Islet of Langerhans (tissue), 1 donor: ENCODE measurements at regions not wholly inside any gene's neighbourhood (a gene's known extent, or its start where the extent isn't known, plus 50 kb on each side); places are given as distances from the start of the nearest gene placed in this dataset.
"Not testable (repeated sequence)": the region's sequence is repeated elsewhere in the genome, so short reads cannot be mapped to it uniquely, and the experiment has no call there.

ENCODE experiments used
- FAIRE-seq: peaks from one replicate; lab custom pipeline; 2011; peaks lifted over from hg19 to GRCh38; lab: Jason Lieb, UNC

DNA sequence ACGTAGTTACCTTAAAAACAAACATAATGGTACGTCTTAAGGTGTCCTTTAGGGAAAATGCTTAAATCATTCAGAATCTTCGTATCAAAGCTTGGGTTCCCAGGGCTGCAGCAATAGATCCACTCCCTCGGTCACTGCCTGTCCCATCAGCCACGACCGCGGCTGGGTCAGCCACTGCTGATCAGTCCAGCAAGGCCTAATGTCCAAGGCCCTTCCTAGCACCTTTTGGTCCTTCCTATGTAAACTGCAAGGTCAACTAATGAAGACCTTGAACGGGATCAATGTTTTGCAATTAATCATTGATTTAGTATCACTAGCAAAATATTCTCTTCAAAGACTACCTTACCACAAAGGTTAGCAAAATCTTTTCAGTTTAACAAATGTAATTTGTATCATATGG, 122.2 kb upstream of the IGF1R start:
- FAIRE-seq = no peak

GRCh38 chr15:98528046-98528725, 120.2 kb upstream of the IGF1R start:
- FAIRE-seq = no peak

DNA sequence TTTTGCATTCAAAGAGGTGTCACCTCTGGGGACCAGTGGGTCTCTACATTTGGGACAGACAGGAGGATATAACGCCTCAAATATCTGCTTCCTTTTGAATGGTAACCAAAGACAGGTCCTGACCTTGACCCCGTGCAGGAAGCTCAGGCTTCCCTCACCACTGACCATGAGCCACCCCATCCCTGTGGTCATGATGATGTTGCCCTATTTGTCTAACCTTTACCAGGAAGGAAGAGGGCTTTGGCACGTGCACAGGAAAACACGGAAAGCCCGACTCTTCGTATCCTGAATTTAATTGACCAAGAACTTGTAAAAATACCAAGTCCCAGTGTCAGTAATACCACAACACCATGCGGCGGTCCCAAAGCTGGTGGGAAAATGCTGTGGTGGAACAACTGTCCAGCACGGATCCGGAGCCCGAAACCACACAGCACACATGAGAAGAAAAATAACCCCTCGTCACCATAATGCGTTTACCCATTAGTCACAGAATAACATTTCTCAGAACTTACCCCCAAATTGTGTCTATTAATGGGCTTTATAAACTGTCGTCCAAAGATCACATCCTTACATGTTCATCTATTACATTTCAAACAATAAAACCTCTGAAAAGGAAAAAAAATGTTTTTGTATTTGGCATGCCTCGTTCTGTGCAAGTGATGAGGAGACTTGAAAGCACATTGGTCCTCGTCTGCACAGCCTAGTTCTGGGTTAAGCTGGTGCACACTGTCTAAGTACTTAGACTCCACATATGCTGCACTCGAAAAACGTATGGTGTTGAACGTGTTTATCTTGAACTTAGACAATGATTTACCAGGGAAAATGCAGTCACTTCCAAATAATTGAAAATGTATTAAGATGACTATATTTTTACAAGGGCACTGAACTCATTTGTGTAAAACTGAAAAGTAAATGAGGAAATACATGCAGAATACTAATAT, 118.9 kb upstream of the IGF1R start:
- no peak for FAIRE-seq

- no peak for FAIRE-seq
Observed at GRCh38 chr15:98530570-98530969, 117.8 kb upstream of the IGF1R start.

DNA sequence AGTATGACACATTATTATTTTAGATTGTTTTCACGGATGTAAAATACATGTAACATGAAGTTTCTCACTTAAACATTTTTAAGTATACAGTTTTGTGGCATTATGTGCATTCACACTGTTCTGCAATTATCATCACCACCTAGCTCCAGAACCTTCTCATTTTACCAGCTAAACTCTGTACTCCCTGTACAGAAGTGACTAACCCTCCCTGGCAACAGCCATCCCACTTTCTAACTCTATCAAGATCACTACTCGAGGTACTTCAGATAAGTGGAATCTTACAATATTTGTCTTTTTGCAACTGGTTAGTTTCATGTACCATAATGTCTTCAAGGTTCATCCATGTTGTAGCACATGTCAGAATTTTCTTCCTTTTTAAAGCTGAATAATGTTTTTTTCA, 116.3 kb upstream of the IGF1R start:
- no peak for FAIRE-seq

DNA sequence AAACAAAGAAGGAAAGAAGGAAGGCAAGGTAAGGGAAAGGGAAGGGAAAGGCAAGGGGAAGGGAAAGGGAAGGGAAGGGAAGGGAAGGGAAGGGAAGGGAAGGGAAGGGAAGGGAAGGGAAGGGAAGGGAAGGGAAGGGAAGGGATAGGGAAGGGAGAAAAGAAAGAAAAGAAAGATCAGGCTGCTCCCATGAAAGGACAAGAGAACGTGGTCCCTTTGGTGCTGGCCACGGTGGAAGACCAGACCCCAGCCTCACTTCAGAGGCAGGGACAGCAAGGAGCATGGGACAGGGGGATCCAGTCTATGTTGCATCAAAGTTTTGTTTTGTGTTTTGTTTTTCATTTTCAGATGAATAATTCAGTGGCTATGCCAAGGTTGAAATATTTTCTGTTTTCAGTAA, 111.4 kb upstream of the IGF1R start:
- no peak for FAIRE-seq

DNA sequence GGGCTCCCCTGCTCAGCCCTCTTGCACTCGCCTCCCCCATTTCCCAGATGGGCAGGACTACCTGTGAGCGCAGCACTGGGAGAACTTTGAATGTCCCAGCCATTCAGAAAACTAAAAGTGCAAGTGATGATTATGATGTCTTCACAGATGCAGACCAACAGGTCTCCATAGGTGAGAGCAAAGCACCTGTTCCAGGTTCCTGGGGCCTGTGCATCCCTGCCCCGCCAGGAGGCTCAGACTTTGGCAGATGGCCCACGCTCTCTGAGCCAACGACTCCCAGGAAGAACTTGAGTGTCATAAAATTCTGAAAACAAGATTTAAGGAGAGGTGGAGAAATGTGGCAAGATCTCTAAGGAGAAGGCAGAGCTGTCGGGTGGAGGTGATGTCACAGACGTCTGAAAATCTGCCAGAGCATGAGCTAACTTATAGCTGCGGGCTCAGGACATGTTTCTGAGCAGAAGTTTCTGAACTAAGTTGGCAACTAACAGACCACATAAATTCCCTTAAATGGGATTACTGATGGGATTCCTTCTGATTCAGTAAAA, 110.8 kb upstream of the IGF1R start:
- no peak for FAIRE-seq

GRCh38 chr15:98541519-98541918, 106.8 kb upstream of the IGF1R start:
- FAIRE-seq = no peak

GRCh38 chr15:98543237-98543636, 105.1 kb upstream of the IGF1R start:
- no peak for FAIRE-seq

- FAIRE-seq = no peak
Observed at GRCh38 chr15:98546329-98546728, 102.0 kb upstream of the IGF1R start.

DNA sequence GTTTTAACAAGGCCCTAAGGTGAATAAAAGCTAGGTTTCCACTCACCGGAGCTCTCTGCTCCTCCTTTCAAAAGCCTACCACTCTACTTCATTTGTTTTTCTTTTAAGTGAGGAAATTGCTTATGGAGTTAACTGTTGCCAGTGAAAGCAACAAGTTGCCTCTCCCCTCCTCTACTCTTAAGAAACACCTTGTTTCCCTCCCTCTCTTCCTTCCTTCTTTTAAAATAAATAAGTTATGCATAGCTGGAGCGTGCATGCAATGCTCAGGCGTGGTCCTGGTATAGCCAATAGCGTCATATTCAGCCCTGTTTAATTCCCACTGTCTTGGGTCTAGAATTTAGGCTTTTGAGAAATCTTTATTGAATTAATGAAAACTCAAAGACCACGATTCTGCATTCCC, 101.1 kb upstream of the IGF1R start:
- no peak for FAIRE-seq

- FAIRE-seq = no peak
Observed at GRCh38 chr15:98547741-98548138, 100.6 kb upstream of the IGF1R start.

DNA sequence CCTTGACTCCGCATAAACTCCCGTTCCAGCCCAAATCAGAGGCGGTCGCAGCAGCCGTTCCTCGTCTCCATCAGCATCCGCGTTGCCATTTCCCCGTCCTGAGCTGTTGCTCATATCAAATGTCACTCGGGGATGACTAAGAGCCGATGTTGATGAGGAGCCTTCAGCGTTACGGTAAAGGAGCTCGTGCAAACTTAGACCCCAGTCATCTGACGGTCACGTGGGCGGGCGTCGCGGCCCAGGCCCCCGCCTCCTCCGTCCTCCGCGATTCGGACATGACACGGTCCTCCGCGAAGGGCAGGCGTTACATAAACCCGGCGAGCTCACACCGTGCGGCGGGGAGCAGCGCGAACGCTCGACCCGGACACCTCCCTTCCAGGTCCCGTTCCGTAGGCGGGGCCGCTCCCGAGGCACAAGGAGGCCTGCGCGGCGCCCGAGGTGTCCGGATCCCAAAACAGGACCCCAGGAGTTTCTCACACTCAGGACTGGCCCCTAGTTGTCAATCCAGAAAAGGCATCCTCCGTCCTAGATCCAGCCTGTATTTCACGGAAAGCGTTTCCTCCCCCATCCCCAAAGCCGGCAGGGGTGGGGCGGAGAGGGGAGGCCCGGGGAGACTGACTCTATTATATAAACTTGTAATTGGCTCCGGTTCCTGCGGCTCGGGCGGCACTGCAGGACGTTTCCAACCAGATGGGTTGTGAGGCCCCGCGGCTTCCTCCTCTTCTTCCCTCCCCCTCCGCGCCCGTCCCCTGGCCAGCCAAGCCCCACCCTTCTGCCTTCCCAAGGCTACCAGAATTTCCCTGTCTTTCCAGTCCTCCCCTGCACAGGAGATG, 100.0 kb upstream of the IGF1R start:
- FAIRE-seq = no peak

DNA sequence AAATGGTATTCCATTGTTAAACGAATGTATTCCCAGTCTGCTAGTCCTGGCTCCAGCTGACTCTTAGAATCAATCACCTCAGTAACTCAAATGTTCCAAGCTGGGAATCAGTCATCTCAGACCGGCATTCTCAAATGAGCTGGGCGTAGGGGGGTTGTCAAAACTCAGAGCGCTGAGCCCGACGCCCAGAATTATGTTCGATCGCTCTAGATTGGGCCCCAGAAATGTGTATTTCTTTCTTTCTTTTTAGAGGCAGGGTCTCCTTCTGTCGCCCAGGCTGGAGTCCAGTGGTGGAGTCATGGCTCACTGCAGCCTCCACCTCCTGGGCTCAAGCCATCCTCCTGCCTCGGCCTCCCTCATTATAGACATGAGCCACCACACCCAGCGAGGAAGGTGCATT, 99.3 kb upstream of the IGF1R start:
- FAIRE-seq = no peak

DNA sequence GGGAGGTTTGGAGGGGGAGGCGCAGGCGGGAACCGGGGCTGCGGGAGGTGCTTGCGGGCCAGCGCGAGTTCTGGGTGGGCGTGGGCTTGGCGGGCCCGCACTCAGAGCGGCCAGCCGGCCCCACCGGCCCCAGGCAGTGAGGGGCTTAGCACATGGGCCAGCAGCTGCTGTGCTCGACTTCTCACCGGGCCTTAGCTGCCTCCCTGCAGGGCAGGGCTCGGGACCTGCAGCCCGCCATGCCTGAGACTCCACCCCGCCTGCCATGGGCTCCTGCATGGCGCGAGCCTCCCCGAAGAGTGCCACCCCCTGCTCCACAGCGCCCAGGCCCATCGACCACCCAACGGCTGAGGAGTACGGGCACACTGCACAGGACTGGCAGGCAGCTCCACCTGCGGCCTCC, 98.6 kb upstream of the IGF1R start:
- no peak for FAIRE-seq

DNA sequence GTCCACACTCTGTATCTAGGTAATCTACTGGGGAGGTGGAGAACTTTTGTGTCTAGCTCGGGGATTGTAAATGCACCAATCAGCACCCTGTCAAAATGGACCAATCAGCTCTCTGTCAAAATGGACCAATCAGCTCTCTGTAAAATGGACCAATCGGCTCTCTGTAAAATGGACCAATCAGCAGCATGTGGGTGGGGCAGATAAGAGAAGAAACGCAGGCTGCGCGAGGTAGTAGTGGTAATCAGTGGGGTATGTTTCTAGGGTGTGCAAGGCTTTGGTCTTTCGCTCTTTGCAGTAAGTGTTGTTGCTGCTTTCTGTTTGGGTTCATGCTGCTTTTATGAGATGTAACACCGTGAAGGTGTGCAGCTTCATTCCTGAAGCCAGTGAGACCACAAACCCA, 98.0 kb upstream of the IGF1R start:
- FAIRE-seq = not testable (repeated sequence)

DNA sequence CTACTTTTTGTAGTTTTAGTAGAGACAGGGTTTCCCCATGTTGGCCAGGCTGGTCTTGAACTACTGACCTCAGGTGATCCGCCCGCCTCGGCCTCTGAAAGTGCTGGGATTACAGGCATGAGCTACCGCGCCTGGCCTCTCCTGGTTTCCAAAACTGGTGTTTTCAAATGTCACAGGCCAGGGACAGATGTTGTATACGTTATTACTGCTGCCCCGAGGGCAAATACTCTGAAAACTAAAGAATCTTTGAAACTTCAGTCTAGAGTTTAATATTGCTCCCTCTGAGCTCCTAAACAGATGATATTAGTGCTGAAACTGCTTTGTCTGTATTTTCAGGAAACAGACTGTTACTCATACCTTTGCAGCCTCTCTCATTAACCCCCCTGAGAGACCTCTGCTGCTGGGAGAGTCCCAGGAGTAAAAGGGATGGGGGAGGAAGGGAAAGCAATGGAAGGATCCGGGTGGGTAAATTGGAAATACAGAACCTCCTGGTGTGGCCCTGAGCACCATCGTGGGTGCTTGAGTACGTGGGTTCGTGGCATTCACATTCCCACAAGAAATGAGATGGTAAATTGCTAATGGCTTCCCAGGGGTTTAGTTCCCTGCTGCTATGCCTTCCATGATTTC, 96.3 kb upstream of the IGF1R start:
- FAIRE-seq = no peak

DNA sequence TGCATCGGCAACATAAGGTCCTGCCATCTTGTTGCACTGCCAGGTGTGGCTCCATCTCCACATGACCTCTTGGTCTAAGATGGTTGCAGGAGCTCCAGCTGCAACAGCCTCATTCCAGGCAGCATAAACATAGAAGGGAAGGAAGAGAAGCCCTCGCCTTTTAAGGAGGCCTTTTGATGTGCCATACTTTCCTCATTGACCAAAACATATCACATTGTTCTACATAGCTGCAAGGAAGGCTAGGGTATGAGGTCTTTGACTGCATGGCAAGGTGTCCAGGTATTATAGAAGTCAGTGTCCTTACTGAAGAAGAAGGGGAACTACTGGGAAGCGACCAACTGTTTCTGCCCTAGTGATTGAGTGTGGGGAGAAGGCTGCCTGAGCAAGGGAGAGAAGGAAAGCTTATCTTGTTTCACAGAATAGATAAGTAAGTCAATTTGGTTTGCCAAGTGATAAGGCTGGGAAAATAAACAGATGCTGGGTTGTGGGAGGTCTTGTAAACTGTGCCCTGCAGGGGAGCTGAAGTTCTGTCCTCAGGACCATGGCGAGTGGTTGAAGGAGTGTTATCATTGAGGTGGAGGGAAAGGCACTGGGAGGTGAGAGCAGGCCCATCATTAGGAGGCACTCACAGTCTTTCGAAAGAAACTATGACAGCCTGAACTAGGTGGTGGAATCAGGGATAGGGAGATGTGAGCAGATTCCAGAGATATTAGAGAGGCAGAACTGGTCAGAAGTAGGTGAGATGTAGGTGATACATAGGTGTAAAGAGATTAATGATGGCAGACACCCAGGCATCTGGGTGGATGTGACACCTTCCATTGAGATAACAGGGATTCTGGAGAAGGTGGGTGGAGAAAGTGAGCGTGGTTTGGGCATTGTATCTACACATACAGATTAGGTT, 93.8 kb upstream of the IGF1R start:
- FAIRE-seq = no peak

GRCh38 chr15:98555173-98555515, 93.2 kb upstream of the IGF1R start:
- no peak for FAIRE-seq

- no peak for FAIRE-seq
Observed at GRCh38 chr15:98556321-98556720, 92.0 kb upstream of the IGF1R start.

GRCh38 chr15:98560338-98560737, 88.0 kb upstream of the IGF1R start:
- FAIRE-seq = no peak
